GM12874 (cell line): ENCODE measurements at regions not wholly inside any gene's neighbourhood (a gene's known extent, or its start where the extent isn't known, plus 50 kb on each side); places are given as distances from the start of the nearest gene placed in this dataset.

ENCODE experiments used
- CTCF ChIP-seq: IDR thresholded peaks from 2 replicates; pipeline ENCODE4 v1.5.1; 2011; ENCODE audit warnings: low read depth, mild to moderate bottlenecking, control low read depth, low read length, moderate library complexity; ENCODE audit not compliant: insufficient read depth

- TF ChIP-seq CTCF = no peak
Measured at GRCh38 chr12:86550218-86551145, 294.3 kb upstream of the MGAT4C start.

- TF ChIP-seq CTCF = no peak
Measured at GRCh38 chr12:86543716-86544115, 287.5 kb upstream of the MGAT4C start.

- TF ChIP-seq CTCF = no peak
Measured at GRCh38 chr12:86530996-86531655, 274.9 kb upstream of the MGAT4C start.

- no peak for TF ChIP-seq CTCF
Measured at GRCh38 chr12:86526060-86526595, 269.9 kb upstream of the MGAT4C start.

GRCh38 chr12:86523844-86524243, 267.7 kb upstream of the MGAT4C start:
- no peak for TF ChIP-seq CTCF

GRCh38 chr12:86521870-86522269, 265.7 kb upstream of the MGAT4C start:
- no peak for TF ChIP-seq CTCF

GRCh38 chr12:86513226-86513625, 257.0 kb upstream of the MGAT4C start:
- TF ChIP-seq CTCF = no peak
